ENCODE measurements at regions not wholly inside any gene's neighbourhood (a gene's known extent, or its start where the extent isn't known, plus 50 kb on each side); places are given as distances from the start of the nearest gene placed in this dataset.
A peak's percentile ranks its signal among the peaks of the same experiment; 100 is the strongest.

DNA sequence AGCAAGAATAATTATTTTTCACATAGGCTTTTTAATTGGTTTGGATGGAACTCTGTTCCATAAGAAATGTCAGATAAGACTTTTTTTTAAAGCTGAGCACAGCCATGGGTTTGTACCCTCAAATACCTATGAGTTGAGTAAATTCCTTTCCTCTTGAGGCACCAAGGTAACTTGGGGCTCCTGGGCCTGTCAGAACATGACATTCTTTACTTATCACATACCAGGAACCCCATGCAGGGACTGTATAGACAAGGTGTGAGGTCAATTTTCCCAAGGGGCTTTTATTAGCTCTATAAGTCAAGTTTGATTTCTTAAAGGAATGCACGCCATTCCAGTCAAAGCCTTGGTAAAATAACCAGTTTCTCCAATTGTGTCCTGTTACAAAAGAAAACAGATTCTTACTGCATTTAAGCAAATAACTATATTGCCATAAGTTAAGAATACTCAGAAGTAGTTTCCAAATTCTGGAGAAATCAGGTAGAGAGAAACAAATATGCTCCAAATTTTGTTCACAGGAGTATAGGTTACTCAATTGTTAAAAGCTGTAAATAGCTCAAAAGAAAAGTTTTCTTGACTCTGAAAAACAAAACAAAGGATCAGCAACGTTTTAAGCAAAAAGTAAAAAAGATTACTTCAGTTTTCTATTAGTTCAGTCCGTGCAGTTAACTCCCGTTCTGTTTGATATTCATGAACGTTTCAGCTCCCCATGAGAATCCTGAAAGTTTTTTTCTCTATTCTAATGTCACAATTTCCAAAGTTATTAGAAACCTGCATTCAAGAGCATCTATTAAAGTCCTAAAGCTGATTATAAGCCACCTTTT lies 167.5 kb upstream of the NAMPT start:
- Histone ChIP-seq H3K27me3 (ENCODE audit: control insufficient read depth, insufficient read depth, low read length) (no peaks in the 10 kb centered on the region), H3K36me3 (ENCODE audit: control insufficient read depth, insufficient read depth, low read length) (no peaks in the 10 kb centered on the region), H3K4me3 (ENCODE audit: low read depth, low read length) (no peak overlapping the region)
- TF ChIP-seq, protein P1, sequence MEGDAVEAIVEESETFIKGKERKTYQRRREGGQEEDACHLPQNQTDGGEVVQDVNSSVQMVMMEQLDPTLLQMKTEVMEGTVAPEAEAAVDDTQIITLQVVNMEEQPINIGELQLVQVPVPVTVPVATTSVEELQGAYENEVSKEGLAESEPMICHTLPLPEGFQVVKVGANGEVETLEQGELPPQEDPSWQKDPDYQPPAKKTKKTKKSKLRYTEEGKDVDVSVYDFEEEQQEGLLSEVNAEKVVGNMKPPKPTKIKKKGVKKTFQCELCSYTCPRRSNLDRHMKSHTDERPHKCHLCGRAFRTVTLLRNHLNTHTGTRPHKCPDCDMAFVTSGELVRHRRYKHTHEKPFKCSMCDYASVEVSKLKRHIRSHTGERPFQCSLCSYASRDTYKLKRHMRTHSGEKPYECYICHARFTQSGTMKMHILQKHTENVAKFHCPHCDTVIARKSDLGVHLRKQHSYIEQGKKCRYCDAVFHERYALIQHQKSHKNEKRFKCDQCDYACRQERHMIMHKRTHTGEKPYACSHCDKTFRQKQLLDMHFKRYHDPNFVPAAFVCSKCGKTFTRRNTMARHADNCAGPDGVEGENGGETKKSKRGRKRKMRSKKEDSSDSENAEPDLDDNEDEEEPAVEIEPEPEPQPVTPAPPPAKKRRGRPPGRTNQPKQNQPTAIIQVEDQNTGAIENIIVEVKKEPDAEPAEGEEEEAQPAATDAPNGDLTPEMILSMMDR (IDR thresholded peaks at IDR 0.05; ENCODE audit: insufficient read depth, low read length, severe bottlenecking), result no peak
- FAIRE-seq, result no peak
- peak; percentile 83 for DNase-seq (ENCODE audit: low read depth)

DNA sequence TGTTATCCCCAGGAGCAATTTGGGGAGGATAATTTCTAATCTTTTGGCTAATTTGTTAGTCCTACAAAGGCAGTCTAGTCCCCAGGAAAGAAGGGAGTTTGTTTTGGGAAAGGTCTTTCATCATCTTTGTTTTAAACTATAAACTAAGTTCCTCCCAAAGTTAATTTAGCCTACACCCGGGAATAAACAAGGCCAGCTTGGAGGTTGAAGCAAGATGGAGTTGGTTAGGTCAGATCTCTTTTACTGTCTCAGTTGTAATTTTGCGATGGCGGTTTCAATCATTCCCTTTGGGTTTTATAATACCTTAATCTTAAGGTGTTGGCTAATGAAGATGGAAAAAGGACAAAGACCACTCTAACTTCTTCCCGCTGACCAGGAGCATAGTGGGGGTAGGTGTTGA lies 166.4 kb upstream of the NAMPT start:
- FAIRE-seq, result no peak
- Histone ChIP-seq H3K4me3 (ENCODE audit: low read depth, low read length) (no peak overlapping the region), H3K27me3 (ENCODE audit: control insufficient read depth, insufficient read depth, low read length) (no peaks in the 10 kb centered on the region), H3K36me3 (ENCODE audit: control insufficient read depth, insufficient read depth, low read length) (no peaks in the 10 kb centered on the region)
- TF ChIP-seq, protein P1 (IDR thresholded peaks at IDR 0.05; ENCODE audit: insufficient read depth, low read length, severe bottlenecking), result no peak
- no peak for DNase-seq (ENCODE audit: low read depth)

DNA sequence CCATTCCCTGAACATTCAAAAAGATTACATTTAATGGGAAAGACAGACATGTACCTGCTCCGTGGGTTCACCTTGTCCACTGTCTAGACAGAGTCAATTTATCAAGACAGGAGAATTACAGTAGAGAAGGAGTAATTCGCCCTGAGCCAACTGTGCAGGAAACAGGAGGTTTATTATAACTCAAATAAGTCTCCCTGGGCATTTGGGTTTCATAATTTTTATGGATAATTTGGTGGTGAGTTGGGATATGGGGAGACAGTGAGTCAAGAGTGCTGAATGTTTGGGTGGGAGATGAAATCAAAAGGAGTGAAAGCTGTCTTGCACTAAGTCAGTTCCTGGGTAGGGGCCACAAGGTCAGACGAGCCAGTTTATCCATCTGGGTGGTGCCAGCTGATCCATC lies 165.9 kb upstream of the NAMPT start:
- TF ChIP-seq, protein P1 (IDR thresholded peaks at IDR 0.05; ENCODE audit: insufficient read depth, low read length, severe bottlenecking), result no peak
- Histone ChIP-seq H3K36me3 (ENCODE audit: control insufficient read depth, insufficient read depth, low read length) (no peaks in the 10 kb centered on the region), H3K27me3 (ENCODE audit: control insufficient read depth, insufficient read depth, low read length) (no peaks in the 10 kb centered on the region), H3K4me3 (ENCODE audit: low read depth, low read length) (no peak overlapping the region)
- DNase-seq (ENCODE audit: low read depth) (peak; percentile 90), FAIRE-seq (no peak)

DNA sequence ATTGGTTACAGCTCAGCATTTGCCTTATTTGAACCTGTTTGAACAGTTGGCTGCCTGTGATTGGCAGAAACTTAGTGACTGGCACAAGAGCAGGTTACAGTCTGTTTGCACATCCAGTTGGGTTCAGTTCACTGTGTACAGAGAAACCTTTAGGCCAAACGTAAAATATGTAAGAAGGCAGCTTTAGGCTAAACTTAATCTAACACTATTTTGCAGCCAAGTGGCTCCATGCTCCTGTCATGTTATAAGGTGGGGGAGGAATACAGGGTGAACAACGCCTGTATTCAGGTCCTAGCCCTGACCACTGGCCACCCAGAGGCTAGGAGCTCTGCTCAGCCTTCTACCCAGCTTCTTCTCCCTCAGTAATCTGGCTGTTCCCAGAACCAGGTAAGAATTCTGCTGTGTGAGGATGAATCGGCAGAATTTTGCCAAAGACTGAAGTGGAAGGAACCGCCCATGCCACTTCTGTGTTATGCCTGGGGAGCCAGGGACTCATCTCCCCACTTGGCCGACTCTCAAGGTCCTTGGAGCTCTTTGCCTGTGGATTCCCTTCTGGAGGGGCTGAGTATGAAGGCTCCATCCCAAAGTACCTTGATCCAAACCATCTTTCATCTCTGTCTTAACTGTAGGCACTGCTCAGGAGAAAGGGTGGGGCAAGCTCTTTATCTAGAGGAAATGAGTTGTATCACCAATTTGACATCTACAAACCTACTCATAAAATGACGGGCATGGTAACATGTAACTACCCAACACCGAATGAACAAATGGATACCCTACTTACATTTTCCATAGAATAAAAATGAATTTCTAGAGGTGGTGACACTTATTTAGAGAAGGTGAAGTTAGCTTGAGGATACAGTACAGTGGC lies 164.4 kb upstream of the NAMPT start:
- Histone ChIP-seq H3K36me3 (ENCODE audit: control insufficient read depth, insufficient read depth, low read length) (no peaks in the 10 kb centered on the region), H3K27me3 (ENCODE audit: control insufficient read depth, insufficient read depth, low read length) (no peaks in the 10 kb centered on the region), H3K4me3 (ENCODE audit: low read depth, low read length) (no peak overlapping the region)
- TF ChIP-seq, protein P1 (IDR thresholded peaks at IDR 0.05; ENCODE audit: insufficient read depth, low read length, severe bottlenecking), result no peak
- FAIRE-seq (no peak), DNase-seq (ENCODE audit: low read depth) (peak; percentile 46)

DNA sequence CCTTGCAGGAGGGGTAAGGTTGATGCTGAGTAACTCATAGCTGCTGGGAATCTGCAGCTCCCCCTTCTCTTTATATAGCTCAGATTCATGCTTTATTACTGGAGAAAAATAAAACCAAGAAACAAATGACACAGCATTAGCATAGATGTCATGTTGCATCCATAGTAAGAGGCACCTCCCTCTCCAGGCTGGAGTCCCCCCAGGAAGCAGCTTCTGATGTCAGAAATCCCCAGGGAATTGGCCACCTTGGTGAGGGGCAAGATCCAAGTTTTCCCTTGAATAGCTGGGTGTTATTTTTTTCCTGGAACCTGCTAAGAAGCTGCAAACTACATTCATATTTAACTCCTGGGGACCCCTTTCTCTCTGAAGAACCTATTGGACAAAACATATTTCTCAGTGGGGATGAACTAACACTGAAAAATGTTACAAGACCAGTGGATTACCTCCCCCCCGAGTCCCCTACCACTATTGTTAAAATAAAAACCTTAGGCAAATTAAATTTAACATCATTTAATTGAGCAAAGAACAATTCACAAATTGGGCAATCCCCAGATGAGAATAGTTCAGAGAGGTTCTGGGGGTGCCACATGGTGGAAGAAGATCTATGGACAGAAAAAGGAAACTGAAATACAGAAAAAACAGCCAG lies 163.7 kb upstream of the NAMPT start:
- TF ChIP-seq, protein P1 (IDR thresholded peaks at IDR 0.05; ENCODE audit: insufficient read depth, low read length, severe bottlenecking), result no peak
- no peak for FAIRE-seq
- DNase-seq (ENCODE audit: low read depth), result no peak
- H3K27me3 ChIP-seq (ENCODE audit: control insufficient read depth, insufficient read depth, low read length), result no peaks in the 10 kb centered on the region
- H3K36me3 ChIP-seq (ENCODE audit: control insufficient read depth, insufficient read depth, low read length), result no peaks in the 10 kb centered on the region
- no peak overlapping the region for H3K4me3 ChIP-seq (ENCODE audit: low read depth, low read length)
